ENCODE measurements at regions not wholly inside any gene's neighbourhood (a gene's known extent, or its start where the extent isn't known, plus 50 kb on each side); places are given as distances from the start of the nearest gene placed in this dataset.

DNA sequence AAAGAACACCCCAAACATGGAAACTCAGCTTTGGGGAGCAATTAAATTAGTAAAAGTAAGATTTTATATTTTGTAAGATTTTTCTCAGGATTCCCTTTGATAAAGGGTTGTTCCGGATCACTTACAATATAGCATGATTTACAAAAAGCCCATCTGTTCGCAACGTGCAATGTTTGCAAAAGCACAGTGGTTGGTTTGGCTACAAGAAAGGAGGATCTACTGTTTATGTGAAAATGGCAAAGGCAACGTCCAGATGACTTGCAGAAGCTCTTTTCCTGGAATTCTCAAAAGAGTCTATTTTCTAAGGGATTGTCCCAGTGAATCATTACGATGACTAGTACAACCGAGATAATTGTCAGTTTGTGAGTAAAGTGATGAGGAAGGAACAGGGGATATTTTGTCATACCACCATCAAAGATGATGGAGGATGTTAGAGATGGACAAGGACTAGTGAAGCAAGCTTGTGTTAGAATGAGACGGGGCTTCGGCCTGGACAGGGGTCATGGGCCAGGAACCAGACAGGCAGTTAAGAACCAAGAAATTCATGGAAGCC, 71.6 kb downstream of the CRYGS start:
- no peak for TF ChIP-seq CEBPB (IDR thresholded peaks at IDR 0.05)
- no peak for TF ChIP-seq YY1 (IDR thresholded peaks at IDR 0.05; ENCODE audit: low read depth)
- no peak for TF ChIP-seq TAF1 (IDR thresholded peaks at IDR 0.05; ENCODE audit: low read depth)
- TF ChIP-seq EP300 (IDR thresholded peaks at IDR 0.05; ENCODE audit: borderline replicate concordance) = no peak
- no peak for TF ChIP-seq RAD21 (IDR thresholded peaks at IDR 0.05; ENCODE audit: low read depth)
- TF ChIP-seq, protein P1, sequence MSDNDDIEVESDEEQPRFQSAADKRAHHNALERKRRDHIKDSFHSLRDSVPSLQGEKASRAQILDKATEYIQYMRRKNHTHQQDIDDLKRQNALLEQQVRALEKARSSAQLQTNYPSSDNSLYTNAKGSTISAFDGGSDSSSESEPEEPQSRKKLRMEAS (IDR thresholded peaks at IDR 0.05) = no peak
- TF ChIP-seq EGR1 (IDR thresholded peaks at IDR 0.05) = no peak
- TF ChIP-seq, protein P2, sequence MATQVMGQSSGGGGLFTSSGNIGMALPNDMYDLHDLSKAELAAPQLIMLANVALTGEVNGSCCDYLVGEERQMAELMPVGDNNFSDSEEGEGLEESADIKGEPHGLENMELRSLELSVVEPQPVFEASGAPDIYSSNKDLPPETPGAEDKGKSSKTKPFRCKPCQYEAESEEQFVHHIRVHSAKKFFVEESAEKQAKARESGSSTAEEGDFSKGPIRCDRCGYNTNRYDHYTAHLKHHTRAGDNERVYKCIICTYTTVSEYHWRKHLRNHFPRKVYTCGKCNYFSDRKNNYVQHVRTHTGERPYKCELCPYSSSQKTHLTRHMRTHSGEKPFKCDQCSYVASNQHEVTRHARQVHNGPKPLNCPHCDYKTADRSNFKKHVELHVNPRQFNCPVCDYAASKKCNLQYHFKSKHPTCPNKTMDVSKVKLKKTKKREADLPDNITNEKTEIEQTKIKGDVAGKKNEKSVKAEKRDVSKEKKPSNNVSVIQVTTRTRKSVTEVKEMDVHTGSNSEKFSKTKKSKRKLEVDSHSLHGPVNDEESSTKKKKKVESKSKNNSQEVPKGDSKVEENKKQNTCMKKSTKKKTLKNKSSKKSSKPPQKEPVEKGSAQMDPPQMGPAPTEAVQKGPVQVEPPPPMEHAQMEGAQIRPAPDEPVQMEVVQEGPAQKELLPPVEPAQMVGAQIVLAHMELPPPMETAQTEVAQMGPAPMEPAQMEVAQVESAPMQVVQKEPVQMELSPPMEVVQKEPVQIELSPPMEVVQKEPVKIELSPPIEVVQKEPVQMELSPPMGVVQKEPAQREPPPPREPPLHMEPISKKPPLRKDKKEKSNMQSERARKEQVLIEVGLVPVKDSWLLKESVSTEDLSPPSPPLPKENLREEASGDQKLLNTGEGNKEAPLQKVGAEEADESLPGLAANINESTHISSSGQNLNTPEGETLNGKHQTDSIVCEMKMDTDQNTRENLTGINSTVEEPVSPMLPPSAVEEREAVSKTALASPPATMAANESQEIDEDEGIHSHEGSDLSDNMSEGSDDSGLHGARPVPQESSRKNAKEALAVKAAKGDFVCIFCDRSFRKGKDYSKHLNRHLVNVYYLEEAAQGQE (IDR thresholded peaks at IDR 0.05; ENCODE audit: low read depth) = no peak
